GM21367 (cell line): ENCODE measurements at regions not wholly inside any gene's neighbourhood (a gene's known extent, or its start where the extent isn't known, plus 50 kb on each side); places are given as distances from the start of the nearest gene placed in this dataset.
"Not testable (repeated sequence)": the region's sequence is repeated elsewhere in the genome, so short reads cannot be mapped to it uniquely, and the experiment has no call there.

ENCODE experiments used
- ATAC-seq: cut with Tn5 transposase; IDR thresholded peaks from one replicate; pipeline ENCODE4 v1.9.1; 2021; ENCODE audit not compliant: unreplicated experiment

- ATAC-seq: peak; percentile 97
Observed at GRCh38 chr6:101011186-101011585, 130.1 kb upstream of the ASCC3 start.

DNA sequence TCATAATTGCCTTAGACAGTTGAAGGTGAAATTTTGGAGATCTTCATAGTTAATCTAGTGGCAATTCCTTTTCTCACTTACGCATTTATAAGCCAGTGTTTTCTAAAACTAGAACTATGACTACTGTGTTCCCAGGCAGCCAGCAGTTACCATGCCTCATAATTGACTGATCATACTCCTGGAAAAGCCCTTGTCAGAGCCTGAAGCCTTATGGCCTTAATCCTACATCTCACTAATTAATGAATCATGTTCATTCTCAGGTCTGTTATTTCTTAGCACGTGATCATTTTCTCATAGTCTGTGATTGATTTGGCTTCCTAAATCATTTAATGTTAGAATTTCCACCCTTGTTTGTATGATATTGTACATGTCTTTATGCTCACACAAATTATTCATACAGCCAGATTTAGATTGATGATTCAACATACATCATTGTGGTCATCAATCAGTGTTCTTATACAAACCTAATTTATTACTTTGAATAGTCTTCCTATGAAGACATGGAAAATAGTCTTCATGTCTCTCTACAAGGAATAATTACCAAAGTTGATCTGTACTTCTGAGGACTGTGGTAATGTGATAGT is 132.6 kb upstream of the ASCC3 start:
- ATAC-seq: no peak

- ATAC-seq: no peak
Observed at GRCh38 chr6:101015541-101015940, 134.4 kb upstream of the ASCC3 start.

DNA sequence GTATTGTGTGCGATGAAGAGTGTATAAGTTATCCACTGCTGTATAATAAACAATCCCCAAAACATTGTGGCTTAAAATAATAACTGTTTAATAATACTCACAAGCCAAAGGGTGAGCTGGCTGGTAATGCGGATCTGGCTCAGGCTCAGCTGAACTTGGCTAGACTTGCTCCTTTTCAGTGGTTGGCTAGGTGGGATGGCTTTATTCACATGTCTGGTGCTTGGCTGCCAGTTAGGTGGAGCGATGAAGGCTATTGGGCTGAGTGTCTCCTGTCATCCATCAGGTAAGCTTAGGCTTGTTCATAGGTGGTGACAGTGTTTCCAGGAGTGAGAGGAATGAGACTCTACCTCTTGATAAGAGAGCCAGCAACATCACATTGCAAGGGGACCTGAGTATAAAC is 135.0 kb upstream of the ASCC3 start:
- no peak for ATAC-seq

DNA sequence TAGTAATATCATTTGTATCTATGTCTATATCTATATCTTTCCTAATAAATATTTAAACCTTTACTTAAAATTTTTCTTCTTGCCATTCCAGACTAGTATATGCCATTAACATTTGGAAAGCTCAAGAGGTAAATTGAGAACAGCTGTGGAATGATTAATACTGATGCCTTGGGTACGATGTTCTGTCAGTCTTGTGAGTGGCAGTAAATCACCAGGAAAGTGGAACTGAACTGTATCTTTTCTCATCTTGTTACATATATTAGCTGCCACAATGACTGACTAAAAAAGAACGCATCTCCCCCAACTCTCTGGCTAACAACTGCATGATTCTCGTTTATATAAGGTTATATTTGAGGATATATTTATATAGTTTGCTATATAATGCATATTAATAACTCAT is 137.0 kb upstream of the ASCC3 start:
- ATAC-seq: no peak

GRCh38 chr6:101021504-101021903 is 140.4 kb upstream of the ASCC3 start:
- no peak for ATAC-seq

- no peak for ATAC-seq
Observed at GRCh38 chr6:101042966-101043365, 161.8 kb upstream of the ASCC3 start.

- no peak for ATAC-seq
Observed at GRCh38 chr6:101058296-101058695, 177.2 kb upstream of the ASCC3 start.

DNA sequence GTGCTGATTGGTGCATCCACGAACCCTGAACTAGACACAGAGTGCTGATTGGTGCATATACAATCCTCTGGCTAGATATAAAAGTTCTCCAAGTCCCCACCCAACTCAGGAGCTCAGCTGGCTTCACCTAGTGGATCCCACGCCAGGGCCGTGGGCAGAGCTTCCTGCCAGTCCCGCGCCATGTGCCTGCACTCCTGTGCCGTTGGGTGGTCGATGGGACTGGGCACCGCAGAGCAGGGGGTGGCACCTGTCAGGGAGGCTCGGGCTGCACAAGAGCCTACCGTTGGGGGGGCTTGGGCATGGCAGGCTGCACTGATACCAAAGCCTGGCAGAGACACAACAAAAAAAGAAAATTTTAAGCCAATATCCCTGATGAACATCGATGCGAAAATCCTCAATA is 185.4 kb upstream of the ASCC3 start:
- ATAC-seq: no peak

- ATAC-seq: no peak
Observed at GRCh38 chr6:101069191-101069795, 188.2 kb upstream of the ASCC3 start.

DNA sequence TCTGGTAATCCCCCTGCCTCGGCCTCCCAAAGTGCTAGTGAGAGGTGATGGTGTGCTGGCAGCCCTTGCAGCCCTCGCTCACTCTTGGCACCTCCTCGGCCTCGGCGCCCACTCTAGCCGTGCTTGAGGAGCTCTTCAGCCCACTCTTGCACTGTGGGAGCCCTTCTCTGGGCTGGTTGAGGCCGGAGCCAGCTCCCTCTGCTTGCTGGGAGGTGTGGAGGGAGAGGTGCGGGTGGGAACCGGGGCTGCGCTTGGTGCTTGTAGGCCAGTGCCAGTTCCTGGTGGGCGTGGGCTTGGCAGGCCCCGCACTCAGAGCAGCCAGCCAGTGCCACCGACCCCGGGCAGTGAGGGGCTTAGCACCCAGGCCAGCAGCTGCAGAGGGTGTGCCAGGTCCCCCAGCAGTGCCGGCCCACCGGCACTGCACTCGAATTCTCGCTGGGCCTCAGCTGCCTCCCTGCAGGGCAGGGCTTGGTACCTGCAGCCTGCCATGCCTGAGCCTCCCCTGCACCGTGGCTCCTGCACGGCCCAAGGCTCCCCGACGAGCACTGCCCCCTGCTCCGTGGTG is 189.0 kb upstream of the ASCC3 start:
- no peak for ATAC-seq

DNA sequence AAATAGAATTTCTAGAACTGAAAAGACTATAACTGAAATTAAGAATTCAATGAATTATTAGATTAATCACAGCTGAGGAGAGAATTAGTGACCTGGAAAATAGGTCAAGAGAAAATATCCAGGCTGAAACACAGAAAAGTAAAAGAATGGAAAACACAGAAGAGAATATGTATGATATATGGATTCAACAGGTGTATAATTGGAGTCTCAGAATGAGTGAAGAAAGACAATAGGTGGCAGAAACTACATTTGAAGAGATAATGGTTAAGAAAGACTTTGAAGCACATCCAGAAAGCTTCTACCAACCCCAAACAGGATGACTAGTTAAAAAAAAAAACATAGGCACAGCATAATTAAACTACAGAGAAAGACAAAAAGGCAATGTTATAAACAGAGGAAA is 196.2 kb upstream of the ASCC3 start:
- no peak for ATAC-seq

DNA sequence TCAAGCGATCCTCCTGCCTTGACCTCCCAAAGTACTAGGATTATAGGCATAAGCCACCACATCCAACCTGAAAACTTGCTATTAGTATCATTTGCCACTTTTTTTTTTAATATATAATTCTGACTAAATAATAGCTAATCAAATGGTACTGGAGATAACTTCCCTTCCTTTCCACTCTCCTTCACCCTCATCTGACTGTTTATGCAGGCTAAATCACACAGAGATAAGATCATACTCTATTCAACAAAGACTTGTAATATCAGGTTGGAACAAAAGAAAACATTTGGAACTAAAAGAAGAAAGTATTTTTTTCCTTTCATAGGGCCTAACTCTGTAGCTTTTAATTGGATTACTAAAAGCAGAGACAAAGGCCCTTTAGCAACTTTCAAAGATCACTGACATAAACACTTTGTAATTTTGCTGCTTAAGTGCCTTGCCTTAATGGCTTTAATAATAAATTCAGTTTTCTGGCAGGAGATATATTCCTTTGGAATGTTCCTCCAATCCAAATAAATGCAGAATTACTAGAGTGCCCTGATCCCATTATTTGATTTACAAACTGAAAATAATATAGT is 198.7 kb upstream of the ASCC3 start:
- ATAC-seq: no peak

- ATAC-seq: no peak
Observed at GRCh38 chr6:101080597-101080996, 199.5 kb upstream of the ASCC3 start.

DNA sequence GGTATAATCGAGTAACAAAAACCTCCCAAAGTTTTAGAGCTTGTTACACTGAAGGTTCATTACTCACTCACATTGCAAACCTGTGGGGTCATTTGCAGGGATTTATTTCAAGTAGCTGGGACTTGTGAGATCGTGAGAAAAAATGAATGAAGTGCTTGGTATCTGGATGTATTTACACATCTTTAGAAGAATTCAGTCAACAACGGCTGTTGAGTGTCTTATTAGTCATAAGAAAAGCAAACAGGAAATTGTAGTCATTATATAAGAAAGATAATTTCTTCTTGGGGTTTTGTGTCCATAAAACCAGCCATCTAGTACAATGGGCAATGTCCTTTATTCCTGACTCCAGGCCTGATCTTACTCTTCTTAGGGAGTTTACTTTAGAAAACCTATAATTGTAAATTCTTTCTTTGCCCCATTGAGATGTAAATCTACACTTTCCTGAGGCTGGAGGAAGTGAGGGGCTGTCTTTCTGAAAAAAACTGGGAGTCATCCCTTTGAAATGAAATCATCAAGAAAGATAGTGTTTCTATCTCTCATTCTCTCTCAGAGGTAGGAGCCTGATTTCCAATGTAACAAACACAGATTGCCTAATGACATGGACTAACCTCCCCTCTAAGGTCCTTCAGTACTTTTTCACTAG is 202.5 kb upstream of the ASCC3 start:
- ATAC-seq: no peak

- no peak for ATAC-seq
Observed at GRCh38 chr6:101085327-101085726, 204.2 kb upstream of the ASCC3 start.

- no peak for ATAC-seq
Observed at GRCh38 chr6:101086473-101086872, 205.3 kb upstream of the ASCC3 start.

DNA sequence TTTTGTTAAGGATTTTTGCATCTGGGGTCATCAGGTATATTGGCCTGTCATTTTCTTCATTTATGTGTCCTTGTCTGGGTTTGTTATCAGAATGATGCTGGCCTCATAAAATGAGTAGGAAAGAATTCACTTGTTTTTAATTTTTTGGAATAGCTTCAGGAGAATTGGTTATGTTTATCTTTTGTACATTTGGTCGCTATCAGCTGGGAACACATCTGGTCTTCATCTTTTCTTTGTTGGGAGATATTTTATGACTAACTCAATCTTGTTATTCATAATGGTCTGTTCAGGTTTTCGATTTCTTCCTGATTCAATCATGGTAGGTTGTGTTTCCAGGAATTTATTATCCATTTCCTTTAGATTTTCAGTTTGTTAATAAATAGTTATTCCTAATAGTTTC is 207.5 kb upstream of the ASCC3 start:
- ATAC-seq: no peak

GRCh38 chr6:101089640-101090039 is 208.5 kb upstream of the ASCC3 start:
- no peak for ATAC-seq

- no peak for ATAC-seq
Observed at GRCh38 chr6:101090281-101090680, 209.2 kb upstream of the ASCC3 start.

DNA sequence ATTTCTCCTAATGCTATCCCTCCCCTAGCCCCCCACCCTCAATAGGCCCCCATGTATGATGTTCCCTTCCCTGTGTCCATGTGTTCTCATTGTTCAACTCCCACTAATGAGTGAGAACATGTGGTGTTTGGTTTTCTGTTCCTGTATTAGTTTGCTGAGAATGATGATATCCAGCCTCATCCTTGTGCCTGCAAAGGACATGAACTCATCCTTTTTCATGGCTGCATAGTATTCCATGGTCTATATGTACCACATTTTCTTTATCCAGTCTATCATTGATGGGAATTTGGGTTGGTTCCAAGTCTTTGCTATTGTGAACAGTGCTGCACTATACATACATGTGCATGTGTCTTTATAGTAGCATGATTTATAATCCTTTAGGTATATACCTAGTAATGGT is 217.5 kb upstream of the ASCC3 start:
- not testable (repeated sequence) for ATAC-seq

- no peak for ATAC-seq
Observed at GRCh38 chr6:101102702-101103101, 221.6 kb upstream of the ASCC3 start.
